Stimulated activated CD4-positive, alpha-beta T cell treated with anti-CD3 and anti-CD28 coated beads, Interleukin-1b, Interleukin-23, amount 100 ng/mL, for 24 hours (primary cell): ENCODE measurements at regions not wholly inside any gene's neighbourhood (a gene's known extent, or its start where the extent isn't known, plus 50 kb on each side); places are given as distances from the start of the nearest gene placed in this dataset.

Experiments
- DNase-seq, 4 experiments: peaks; one replicate each; pipeline ENCODE4 v3.0.0-alpha.2; 2020; ENCODE audit warnings: low read depth in 4 of 4, low spot score in 1 of 4

- DNase-seq: no peak
Observed at GRCh38 chr1:229993060-229993459, 74.0 kb upstream of the GALNT2 start.

- no peak for DNase-seq
Observed at GRCh38 chr1:229993894-229994293, 73.1 kb upstream of the GALNT2 start.

- DNase-seq: no peak
Observed at GRCh38 chr1:229999004-229999670, 67.9 kb upstream of the GALNT2 start.

- DNase-seq: no peak
Observed at GRCh38 chr1:230000493-230001184, 66.4 kb upstream of the GALNT2 start.

- no peak for DNase-seq
Observed at GRCh38 chr1:230002164-230002803, 64.8 kb upstream of the GALNT2 start.

- DNase-seq: no peak
Observed at GRCh38 chr1:230003409-230003808, 63.6 kb upstream of the GALNT2 start.

- no peak for DNase-seq
Observed at GRCh38 chr1:230005040-230005439, 62.0 kb upstream of the GALNT2 start.

- DNase-seq: no peak
Observed at GRCh38 chr1:230008721-230009120, 58.3 kb upstream of the GALNT2 start.

GRCh38 chr1:230009611-230010313 lies 57.3 kb upstream of the GALNT2 start:
- no peak for DNase-seq

- no peak for DNase-seq
Observed at GRCh38 chr1:230010603-230011332, 56.3 kb upstream of the GALNT2 start.

- DNase-seq: no peak
Observed at GRCh38 chr1:230011333-230012092, 55.5 kb upstream of the GALNT2 start.

- no peak for DNase-seq
Observed at GRCh38 chr1:230012093-230012393, 55.0 kb upstream of the GALNT2 start.

- no peak for DNase-seq
Observed at GRCh38 chr1:230012741-230013140, 54.3 kb upstream of the GALNT2 start.

- DNase-seq: no peak
Observed at GRCh38 chr1:230016159-230016558, 50.9 kb upstream of the GALNT2 start.
